ENCODE measurements at regions not wholly inside any gene's neighbourhood (a gene's known extent, or its start where the extent isn't known, plus 50 kb on each side); places are given as distances from the start of the nearest gene placed in this dataset.

DNA sequence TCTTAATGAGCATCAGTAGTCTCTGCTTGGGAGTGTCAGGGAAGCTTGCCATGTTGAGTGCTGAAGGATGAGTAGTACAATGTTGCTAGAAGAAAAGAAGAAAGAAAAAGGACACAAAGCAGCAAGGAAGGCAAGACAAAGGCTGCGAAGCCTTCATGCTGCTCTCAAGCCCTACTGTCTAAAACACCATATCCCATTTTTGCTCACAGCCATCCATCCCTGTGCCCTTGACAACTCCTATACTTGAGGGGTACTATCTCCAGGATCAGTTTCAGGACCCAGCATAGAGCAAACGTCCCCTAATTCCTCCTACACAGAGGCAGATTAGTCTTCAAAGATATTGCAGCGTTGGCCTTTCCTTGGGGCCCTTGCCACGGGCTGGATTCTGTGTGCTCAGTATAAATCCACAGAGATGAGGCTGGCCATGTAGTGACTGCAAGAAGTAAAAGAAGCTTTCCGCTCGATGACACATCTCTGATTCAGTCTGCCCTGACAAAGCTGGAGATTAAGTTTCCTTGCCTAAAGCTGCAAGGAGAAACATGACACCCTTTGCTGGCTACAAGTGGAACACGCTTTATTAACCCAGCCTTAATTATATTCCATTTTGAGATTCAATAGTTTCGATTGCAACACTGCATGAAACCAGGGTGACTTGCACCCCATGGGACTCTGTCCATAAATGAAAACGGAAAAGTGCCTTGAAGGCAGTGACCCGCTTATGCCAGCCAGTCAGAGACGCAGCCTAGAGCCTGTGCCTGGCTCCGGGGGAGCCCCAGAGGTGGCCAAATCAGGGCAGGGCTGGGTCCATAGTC is 304.6 kb downstream of the ACTL7B start:
- CTCF ChIA-PET: interaction anchor here (0.5 to 1.9 kb wide), 6 partner anchors 14 to 745 kb away, joined by 3 to 11 read pairs (median 3); no protein-coding TSS in a partner anchor
- peak; percentile 67 for DNase-seq (ENCODE audit: low read depth, low spot score)
- POLR2A ChIA-PET: interaction anchor here (0.8 to 1.2 kb wide), 2 partner anchors 72 to 74 kb away, joined by 3 read pairs; no protein-coding TSS in a partner anchor

DNA sequence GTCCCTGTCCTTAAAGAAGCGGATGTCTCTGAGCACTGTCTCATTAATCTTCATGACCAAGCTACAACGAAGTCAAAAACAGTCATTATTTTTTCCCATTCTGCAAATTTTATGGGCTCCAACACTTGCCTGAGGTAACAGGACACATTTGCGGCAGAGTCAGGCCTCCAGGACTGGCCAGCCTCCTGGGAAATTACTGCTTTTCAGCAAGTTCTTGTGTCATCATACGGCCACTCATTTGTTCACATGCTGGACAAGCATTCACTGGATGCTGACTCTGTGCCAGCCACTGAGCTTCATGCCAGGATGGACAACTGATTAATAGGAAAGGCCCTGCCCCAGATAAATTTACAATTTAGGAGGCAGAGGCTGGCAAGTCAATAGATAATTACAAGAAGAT is 305.7 kb downstream of the ACTL7B start:
- ChIA-PET POLR2A (no interaction called here), CTCF (interaction anchor here (1.0 to 1.7 kb wide), 4 partner anchors 9 to 82 kb away, joined by 3 to 5 read pairs (median 4); no protein-coding TSS in a partner anchor)
- H3K4me3 ChIP-seq (ENCODE audit: low read depth, low read length): no peak overlapping the region
- TF ChIP-seq, protein P1, sequence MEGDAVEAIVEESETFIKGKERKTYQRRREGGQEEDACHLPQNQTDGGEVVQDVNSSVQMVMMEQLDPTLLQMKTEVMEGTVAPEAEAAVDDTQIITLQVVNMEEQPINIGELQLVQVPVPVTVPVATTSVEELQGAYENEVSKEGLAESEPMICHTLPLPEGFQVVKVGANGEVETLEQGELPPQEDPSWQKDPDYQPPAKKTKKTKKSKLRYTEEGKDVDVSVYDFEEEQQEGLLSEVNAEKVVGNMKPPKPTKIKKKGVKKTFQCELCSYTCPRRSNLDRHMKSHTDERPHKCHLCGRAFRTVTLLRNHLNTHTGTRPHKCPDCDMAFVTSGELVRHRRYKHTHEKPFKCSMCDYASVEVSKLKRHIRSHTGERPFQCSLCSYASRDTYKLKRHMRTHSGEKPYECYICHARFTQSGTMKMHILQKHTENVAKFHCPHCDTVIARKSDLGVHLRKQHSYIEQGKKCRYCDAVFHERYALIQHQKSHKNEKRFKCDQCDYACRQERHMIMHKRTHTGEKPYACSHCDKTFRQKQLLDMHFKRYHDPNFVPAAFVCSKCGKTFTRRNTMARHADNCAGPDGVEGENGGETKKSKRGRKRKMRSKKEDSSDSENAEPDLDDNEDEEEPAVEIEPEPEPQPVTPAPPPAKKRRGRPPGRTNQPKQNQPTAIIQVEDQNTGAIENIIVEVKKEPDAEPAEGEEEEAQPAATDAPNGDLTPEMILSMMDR (IDR thresholded peaks at IDR 0.05; ENCODE audit: insufficient read depth, low read length, missing control alignments): no peak
- no peak for DNase-seq (ENCODE audit: low read depth, low spot score)

More for the DNA sequence above, 304.6 kb downstream of the ACTL7B start:
- H3K4me3 ChIP-seq (ENCODE audit: low read depth, low read length): no peak overlapping the region
- TF ChIP-seq, protein P1 (IDR thresholded peaks at IDR 0.05; ENCODE audit: insufficient read depth, low read length, missing control alignments): no peak

DNA sequence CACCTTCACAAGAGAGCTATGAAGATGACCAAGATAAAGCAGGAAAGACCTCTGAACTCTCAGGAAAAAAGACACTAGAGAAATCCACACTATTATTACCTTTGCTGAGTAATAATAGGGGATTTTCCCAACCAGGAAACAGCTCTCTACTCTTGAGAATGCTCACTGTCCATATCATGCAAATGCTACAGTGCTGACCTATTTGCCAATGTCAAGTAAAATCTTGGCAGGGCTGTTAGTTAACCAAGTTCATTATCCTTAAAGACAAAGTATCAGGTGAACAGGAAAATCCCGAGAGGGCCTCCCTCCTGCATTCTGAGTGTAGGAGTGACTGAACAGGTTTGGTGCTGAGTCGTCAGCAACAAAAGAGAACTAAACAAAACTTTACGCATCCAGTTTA is 306.6 kb downstream of the ACTL7B start:
- POLR2A ChIA-PET: no interaction called here
- TF ChIP-seq, protein P1 (IDR thresholded peaks at IDR 0.05; ENCODE audit: insufficient read depth, low read length, missing control alignments): no peak
- H3K4me3 ChIP-seq (ENCODE audit: low read depth, low read length): no peak overlapping the region
- DNase-seq (ENCODE audit: low read depth, low spot score): no peak
- CTCF ChIA-PET: interaction anchor here (0.8 to 1.6 kb wide), 5 partner anchors 10 to 16 kb away, joined by 3 to 5 read pairs (median 4); no protein-coding TSS in a partner anchor

DNA sequence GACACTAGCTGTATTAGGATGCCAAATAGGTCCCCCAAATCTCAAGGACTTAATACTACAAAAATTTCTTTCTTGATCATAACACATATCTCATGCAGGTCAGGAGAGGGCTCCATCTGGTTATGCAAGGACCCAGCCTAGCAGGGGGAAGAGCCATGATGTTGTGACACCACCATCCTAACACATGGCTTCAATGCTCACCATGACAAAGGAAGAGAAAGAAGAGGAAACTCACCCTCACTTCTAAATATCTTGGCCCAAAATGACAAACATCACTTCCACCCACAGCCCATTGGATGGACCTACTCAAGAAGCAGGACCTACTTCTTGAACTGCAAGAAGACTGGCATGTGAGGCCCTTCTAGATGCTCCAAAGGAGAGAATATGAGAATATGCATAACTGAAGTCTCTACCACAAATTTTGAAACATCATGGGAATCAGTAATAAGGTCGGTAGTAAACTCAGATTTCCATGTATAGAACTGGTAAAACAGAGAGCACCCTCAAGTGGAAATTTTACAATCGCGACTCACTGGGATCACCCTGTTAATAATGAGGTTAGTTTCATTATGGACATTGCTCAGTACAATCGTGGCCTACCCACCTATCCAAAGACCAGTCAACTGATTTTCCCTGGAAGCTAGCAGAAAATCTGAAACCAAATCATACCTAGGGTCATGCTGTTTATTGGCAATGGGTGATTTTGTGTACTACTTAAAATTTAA is 308.2 kb downstream of the ACTL7B start:
- TF ChIP-seq, protein P1 (IDR thresholded peaks at IDR 0.05; ENCODE audit: insufficient read depth, low read length, missing control alignments): no peak
- ChIA-PET CTCF (interaction anchor here (1.4 to 1.6 kb wide), 3 partner anchors 9 to 18 kb away, joined by 3 to 5 read pairs (median 5); no protein-coding TSS in a partner anchor), POLR2A (no interaction called here)
- no peak for DNase-seq (ENCODE audit: low read depth, low spot score)
- H3K4me3 ChIP-seq (ENCODE audit: low read depth, low read length): no peak overlapping the region

DNA sequence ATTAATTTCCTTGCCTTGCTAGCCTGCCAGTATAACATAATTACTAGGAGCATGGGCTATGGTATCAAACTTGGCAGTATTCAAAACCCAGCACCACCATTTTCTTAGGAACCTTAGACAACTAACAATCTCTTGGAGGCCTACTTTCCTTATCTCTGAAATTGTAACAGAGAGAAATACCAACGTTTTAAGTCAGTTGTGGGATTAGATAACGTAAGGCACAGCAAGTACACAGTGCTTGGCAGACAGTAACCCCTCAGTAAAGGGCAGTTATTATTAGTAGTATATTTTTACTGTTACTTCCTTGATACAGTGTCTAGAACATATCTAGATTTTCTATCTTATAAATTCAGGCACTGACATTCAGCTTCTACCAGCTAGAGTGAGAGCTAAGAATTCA is 309.6 kb downstream of the ACTL7B start:
- POLR2A ChIA-PET: no interaction called here
- H3K4me3 ChIP-seq (ENCODE audit: low read depth, low read length): no peak overlapping the region
- TF ChIP-seq, protein P1 (IDR thresholded peaks at IDR 0.05; ENCODE audit: insufficient read depth, low read length, missing control alignments): no peak
- CTCF ChIA-PET: interaction anchor here (1.6 kb wide), 1 partner anchor 20 kb away, joined by 5 read pairs; no protein-coding TSS in a partner anchor
- DNase-seq (ENCODE audit: low read depth, low spot score): no peak

DNA sequence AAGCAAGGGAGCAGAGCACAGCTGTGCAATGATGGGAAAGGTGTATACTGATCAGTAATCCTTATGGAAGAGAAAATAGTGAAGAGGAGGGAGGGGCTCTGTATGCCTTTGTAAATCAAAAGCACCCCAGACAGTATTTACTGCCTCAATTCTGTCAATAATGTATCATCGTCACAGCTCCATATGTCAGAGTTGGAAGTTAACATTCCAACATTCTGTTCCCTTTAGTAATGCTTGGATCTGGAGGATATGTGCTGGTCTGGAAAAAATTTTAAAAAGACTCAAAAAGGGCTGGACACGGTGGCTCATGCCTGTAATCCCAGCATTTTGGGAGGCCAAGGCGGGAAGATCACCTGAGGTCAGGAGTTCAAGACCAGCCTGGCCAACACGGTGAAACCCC is 310.4 kb downstream of the ACTL7B start:
- ChIA-PET POLR2A (no interaction called here), CTCF (interaction anchor here (1.0 to 1.2 kb wide), 2 partner anchors 9 to 21 kb away, joined by 3 to 4 read pairs; no protein-coding TSS in a partner anchor)
- H3K4me3 ChIP-seq (ENCODE audit: low read depth, low read length): no peak overlapping the region
- DNase-seq (ENCODE audit: low read depth, low spot score): no peak
- TF ChIP-seq, protein P1 (IDR thresholded peaks at IDR 0.05; ENCODE audit: insufficient read depth, low read length, missing control alignments): no peak
